ENCODE measurements at regions not wholly inside any gene's neighbourhood (a gene's known extent, or its start where the extent isn't known, plus 50 kb on each side); places are given as distances from the start of the nearest gene placed in this dataset.

DNA sequence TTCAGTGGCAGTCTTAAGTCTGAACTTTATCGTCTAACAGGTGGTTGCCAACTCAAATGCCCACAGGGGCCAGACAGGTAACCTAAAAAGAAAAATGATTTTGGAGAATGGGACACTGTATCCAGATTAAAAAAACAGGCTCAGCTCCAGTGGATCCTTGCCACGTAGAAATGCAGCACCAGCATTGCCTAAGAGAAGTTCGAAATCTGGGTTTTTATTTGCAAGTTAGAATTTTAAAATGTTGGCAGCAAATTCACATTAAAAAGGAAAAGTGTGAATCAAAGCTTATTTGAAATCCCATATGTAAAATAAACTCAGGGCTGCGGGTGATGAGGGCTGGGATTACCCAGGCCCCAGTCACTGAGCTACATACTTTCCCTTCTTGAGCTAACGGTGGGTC is 408.5 kb upstream of the SUCLG2 start:
- no peaks in the 10 kb centered on the region for H3F3A ChIP-seq (ENCODE audit: insufficient read depth, low read length)
- TF ChIP-seq EZH2 (IDR thresholded peaks at IDR 0.05; ENCODE audit: borderline replicate concordance, low read length) (no peak), CTCF (IDR thresholded peaks at IDR 0.05; ENCODE audit: low read length) (no peak)
- H3K79me2 ChIP-seq (ENCODE audit: insufficient read depth, low read length) = no peaks in the 10 kb centered on the region
- H3K4me3 ChIP-seq (ENCODE audit: low read depth, low read length, poor library complexity, severe bottlenecking) = no peak overlapping the region
- H2AFZ ChIP-seq (ENCODE audit: low read length) = no peak overlapping the region
- H3K27me3 ChIP-seq (ENCODE audit: insufficient read depth, low read length) = no peaks in the 10 kb centered on the region
- H3K27ac ChIP-seq (ENCODE audit: low read depth, low read length, poor library complexity, severe bottlenecking) = no peak overlapping the region
- H3K4me1 ChIP-seq (ENCODE audit: insufficient read depth, low read length, severe bottlenecking) = no peaks in the 10 kb centered on the region
- H3K36me3 ChIP-seq (ENCODE audit: insufficient read depth, low read length) = no peaks in the 10 kb centered on the region
- H3K9me2 ChIP-seq (ENCODE audit: low read depth, low read length) = no peaks in the 10 kb centered on the region
- no peak overlapping the region for H3K9ac ChIP-seq (ENCODE audit: low read length)
- no peak overlapping the region for H3K4me2 ChIP-seq (ENCODE audit: low read length)
- no peaks in the 10 kb centered on the region for H3K9me3 ChIP-seq (ENCODE audit: low read length)
- H4K20me1 ChIP-seq (ENCODE audit: insufficient read depth, low read length) = no peaks in the 10 kb centered on the region

- Histone ChIP-seq H4K20me1 (ENCODE audit: insufficient read depth, low read length) (no peaks in the 10 kb centered on the region), H3K36me3 (ENCODE audit: insufficient read depth, low read length) (no peaks in the 10 kb centered on the region), H3K9me2 (ENCODE audit: low read depth, low read length) (no peaks in the 10 kb centered on the region), H3K9me3 (ENCODE audit: low read length) (no peaks in the 10 kb centered on the region), H3K4me2 (ENCODE audit: low read length) (no peak overlapping the region), H3K4me1 (ENCODE audit: insufficient read depth, low read length, severe bottlenecking) (no peaks in the 10 kb centered on the region), H3K9ac (ENCODE audit: low read length) (no peak overlapping the region), H3K27ac (ENCODE audit: low read depth, low read length, poor library complexity, severe bottlenecking) (no peak overlapping the region), H3K4me3 (ENCODE audit: low read depth, low read length, poor library complexity, severe bottlenecking) (no peak overlapping the region), H2AFZ (ENCODE audit: low read length) (no peak overlapping the region), H3K79me2 (ENCODE audit: insufficient read depth, low read length) (no peaks in the 10 kb centered on the region), H3K27me3 (ENCODE audit: insufficient read depth, low read length) (no peaks in the 10 kb centered on the region), H3F3A (ENCODE audit: insufficient read depth, low read length) (no peaks in the 10 kb centered on the region)
- no peak for TF ChIP-seq EZH2 (IDR thresholded peaks at IDR 0.05; ENCODE audit: borderline replicate concordance, low read length)
- no peak for TF ChIP-seq CTCF (IDR thresholded peaks at IDR 0.05; ENCODE audit: low read length)
Observed at GRCh38 chr3:68060910-68061309, 406.5 kb upstream of the SUCLG2 start.

GRCh38 chr3:68060191-68060590 is 405.8 kb upstream of the SUCLG2 start:
- Histone ChIP-seq H3K27ac (ENCODE audit: low read depth, low read length, poor library complexity, severe bottlenecking) (no peak overlapping the region), H4K20me1 (ENCODE audit: insufficient read depth, low read length) (no peaks in the 10 kb centered on the region), H3K4me3 (ENCODE audit: low read depth, low read length, poor library complexity, severe bottlenecking) (no peak overlapping the region), H2AFZ (ENCODE audit: low read length) (no peak overlapping the region), H3K9ac (ENCODE audit: low read length) (no peak overlapping the region), H3K9me3 (ENCODE audit: low read length) (no peaks in the 10 kb centered on the region), H3K36me3 (ENCODE audit: insufficient read depth, low read length) (no peaks in the 10 kb centered on the region), H3K9me2 (ENCODE audit: low read depth, low read length) (no peaks in the 10 kb centered on the region), H3F3A (ENCODE audit: insufficient read depth, low read length) (no peaks in the 10 kb centered on the region), H3K27me3 (ENCODE audit: insufficient read depth, low read length) (no peaks in the 10 kb centered on the region), H3K4me1 (ENCODE audit: insufficient read depth, low read length, severe bottlenecking) (no peaks in the 10 kb centered on the region), H3K79me2 (ENCODE audit: insufficient read depth, low read length) (no peaks in the 10 kb centered on the region), H3K4me2 (ENCODE audit: low read length) (no peak overlapping the region)
- no peak for TF ChIP-seq EZH2 (IDR thresholded peaks at IDR 0.05; ENCODE audit: borderline replicate concordance, low read length)
- no peak for TF ChIP-seq CTCF (IDR thresholded peaks at IDR 0.05; ENCODE audit: low read length)

Measured in OCI-LY1 (cell line).